Endodermal cell (in vitro differentiated cells): ENCODE measurements at regions not wholly inside any gene's neighbourhood (a gene's known extent, or its start where the extent isn't known, plus 50 kb on each side); places are given as distances from the start of the nearest gene placed in this dataset.

Experiments used
- DNase-seq: peaks from one replicate; pipeline ENCODE4 v3.0.0-alpha.2; 2017
- H3K27ac ChIP-seq: 2 replicates; pipeline ENCODE4 v1.5.1; 2013; ENCODE audit warnings: mild to moderate bottlenecking, low read depth, low read length, moderate library complexity
- H3K27me3 ChIP-seq: 2 replicates; pipeline ENCODE4 v1.6.1; 2013; ENCODE audit warnings: mild to moderate bottlenecking, low read length, moderate library complexity; ENCODE audit not compliant: insufficient read depth, control insufficient read depth, poor library complexity, severe bottlenecking
- H3K36me3 ChIP-seq: 2 replicates; pipeline ENCODE4 v1.7.0; 2013; ENCODE audit warnings: mild to moderate bottlenecking, low read length, moderate library complexity; ENCODE audit not compliant: control insufficient read depth, insufficient read depth
- H3K4me1 ChIP-seq: one replicate; pipeline ENCODE4 v1.7.0; 2013; ENCODE audit warnings: low read length; ENCODE audit not compliant: control insufficient read depth, insufficient read depth
- H3K4me3 ChIP-seq: 2 replicates; pipeline ENCODE4 v1.5.1; 2013; ENCODE audit warnings: mild to moderate bottlenecking, low read length, moderate library complexity
- H3K9ac ChIP-seq: 2 replicates; pipeline ENCODE4 v1.6.1; 2013; ENCODE audit warnings: mild to moderate bottlenecking, low read length, moderate library complexity; ENCODE audit not compliant: poor library complexity, severe bottlenecking; ENCODE audit errors: extremely low read depth
- H3K9me3 ChIP-seq: 2 replicates; pipeline ENCODE4 v1.6.1; 2013; ENCODE audit warnings: mild to moderate bottlenecking, low read length, moderate library complexity; ENCODE audit not compliant: control insufficient read depth
- H3K27ac Mint-ChIP-seq: 2 replicates; pipeline ENCODE4 v1.8.0; 2020; ENCODE audit warnings: mixed read lengths
- H3K27me3 Mint-ChIP-seq: 2 replicates; pipeline ENCODE4 v1.8.0; 2021; ENCODE audit warnings: mild to moderate bottlenecking, mixed read lengths; ENCODE audit not compliant: insufficient read depth
- H3K36me3 Mint-ChIP-seq: 2 replicates; pipeline ENCODE4 v1.8.0; 2020; ENCODE audit warnings: low read depth, mixed read lengths
- H3K4me1 Mint-ChIP-seq: 2 replicates; pipeline ENCODE4 v1.8.0; 2020; ENCODE audit warnings: mixed read lengths
- H3K4me3 Mint-ChIP-seq: 2 replicates; pipeline ENCODE4 v1.8.0; 2020; ENCODE audit warnings: mild to moderate bottlenecking, moderate library complexity, mixed read lengths
- H3K9me3 Mint-ChIP-seq: 2 replicates; pipeline ENCODE4 v1.8.0; 2020; ENCODE audit warnings: mild to moderate bottlenecking, mixed read lengths
- CTCF ChIP-seq: fragments of 200-600 bp; sonication (generic); conservative IDR thresholded peaks from 2 replicates; pipeline ENCODE4 v1.5.0; 2021; ENCODE audit warnings: antibody characterized with exemption, mild to moderate bottlenecking
- WGBS, 2 experiments: methylation state at CpG; one replicate each; pipeline versions ENCODE4 v1.1.5 to v1.1.7; 2013; ENCODE audit warnings: missing lambda C conversion rate in 2 of 2, mixed read lengths in 1 of 2; ENCODE audit not compliant: insufficient coverage in 1 of 2, insufficient read length in 1 of 2; 5-methylcytosine and 5-hydroxymethylcytosine counted together

GRCh38 chr21:15539376-15539775 lies 190.4 kb upstream of the USP25 start:
- no peak overlapping the region for H3K4me3 ChIP-seq
- no peak for TF ChIP-seq CTCF
- H3K36me3 ChIP-seq: no peaks in the 10 kb centered on the region
- no peaks in the 10 kb centered on the region for H3K4me1 Mint-ChIP-seq
- H3K27me3 ChIP-seq: no peaks in the 10 kb centered on the region
- H3K36me3 Mint-ChIP-seq: no peaks in the 10 kb centered on the region
- no peaks in the 10 kb centered on the region for H3K9me3 ChIP-seq
- no peaks in the 10 kb centered on the region for H3K9me3 Mint-ChIP-seq
- H3K4me3 Mint-ChIP-seq: no peak overlapping the region
- no peak overlapping the region for H3K27ac Mint-ChIP-seq
- H3K9ac ChIP-seq: no peak overlapping the region
- no peaks in the 10 kb centered on the region for H3K4me1 ChIP-seq
- 80 to 95% methylated on average over 1 to 2 of the region's 2 CpGs for WGBS, 2 experiments
- H3K27ac ChIP-seq: no peak overlapping the region
- no peak for DNase-seq
- H3K27me3 Mint-ChIP-seq: no peaks in the 10 kb centered on the region

DNA sequence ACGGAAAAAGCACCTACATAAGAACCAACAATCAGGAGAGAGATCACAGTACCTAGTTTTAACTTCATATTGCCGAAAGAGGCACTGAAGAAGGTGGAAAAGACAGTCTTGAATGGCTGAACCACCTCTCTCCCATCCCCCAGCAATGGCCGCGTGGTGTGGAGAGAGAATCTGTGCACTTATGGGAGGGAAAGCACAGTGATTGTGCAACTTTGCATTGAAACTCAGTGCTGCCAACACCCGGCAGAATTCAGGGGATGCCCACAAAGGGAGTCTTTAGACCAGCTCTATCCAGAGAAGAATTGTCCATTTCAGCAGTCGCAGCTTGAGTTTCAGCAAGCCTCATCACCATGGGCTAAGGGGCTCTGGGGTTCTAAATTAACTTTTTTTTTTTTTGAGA lies 186.3 kb upstream of the USP25 start:
- Histone ChIP-seq H3K36me3 (no peaks in the 10 kb centered on the region), H3K27me3 (no peaks in the 10 kb centered on the region), H3K4me3 (no peak overlapping the region), H3K9ac (no peak overlapping the region), H3K9me3 (no peaks in the 10 kb centered on the region), H3K4me1 (no peaks in the 10 kb centered on the region), H3K27ac (no peak overlapping the region)
- H3K9me3 Mint-ChIP-seq: no peaks in the 10 kb centered on the region
- H3K4me3 Mint-ChIP-seq: no peak overlapping the region
- H3K27ac Mint-ChIP-seq: no peak overlapping the region
- no peaks in the 10 kb centered on the region for H3K27me3 Mint-ChIP-seq
- H3K36me3 Mint-ChIP-seq: no peaks in the 10 kb centered on the region
- no peak for DNase-seq
- no peak for TF ChIP-seq CTCF
- H3K4me1 Mint-ChIP-seq: no peaks in the 10 kb centered on the region
- 79 to 95% methylated on average over 3 to 6 of the region's 6 CpGs for WGBS, 2 experiments

DNA sequence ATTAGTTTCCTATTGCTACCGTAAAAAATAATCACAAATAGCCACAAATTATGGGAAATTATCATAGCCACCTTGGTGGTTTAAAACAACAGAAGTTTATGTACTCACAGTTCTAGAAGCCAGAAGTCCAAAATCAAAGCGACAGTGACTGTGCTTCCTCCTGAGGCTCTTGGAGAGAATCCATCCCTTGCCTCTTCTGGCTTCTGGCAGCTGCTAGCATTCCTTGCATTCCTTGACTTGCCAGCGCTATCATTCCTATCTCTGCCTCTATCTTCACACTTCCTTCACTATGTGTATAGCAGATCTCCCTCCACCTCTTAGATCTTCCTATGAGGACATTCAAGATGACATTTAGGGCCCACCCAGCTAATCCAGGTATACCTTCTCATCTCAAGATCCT lies 180.1 kb upstream of the USP25 start:
- WGBS, 2 experiments: 77 to 90% methylated on average over 2 to 3 of the region's 3 CpGs
- H3K9me3 ChIP-seq: no peaks in the 10 kb centered on the region
- no peak overlapping the region for H3K27ac Mint-ChIP-seq
- H3K9ac ChIP-seq: no peak overlapping the region
- H3K36me3 Mint-ChIP-seq: no peaks in the 10 kb centered on the region
- H3K4me3 Mint-ChIP-seq: no peak overlapping the region
- H3K4me1 ChIP-seq: no peaks in the 10 kb centered on the region
- H3K27ac ChIP-seq: no peak overlapping the region
- no peaks in the 10 kb centered on the region for H3K27me3 ChIP-seq
- no peaks in the 10 kb centered on the region for H3K9me3 Mint-ChIP-seq
- DNase-seq: peak; percentile 58
- H3K27me3 Mint-ChIP-seq: peaks cover 3% of the 10 kb centered on the region
- no peak for TF ChIP-seq CTCF
- H3K4me1 Mint-ChIP-seq: peaks cover 6% of the 10 kb centered on the region
- H3K4me3 ChIP-seq: peak overlapping the region; percentile 58
- H3K36me3 ChIP-seq: no peaks in the 10 kb centered on the region
